ENCODE measurements at regions not wholly inside any gene's neighbourhood (a gene's known extent, or its start where the extent isn't known, plus 50 kb on each side); places are given as distances from the start of the nearest gene placed in this dataset.

DNA sequence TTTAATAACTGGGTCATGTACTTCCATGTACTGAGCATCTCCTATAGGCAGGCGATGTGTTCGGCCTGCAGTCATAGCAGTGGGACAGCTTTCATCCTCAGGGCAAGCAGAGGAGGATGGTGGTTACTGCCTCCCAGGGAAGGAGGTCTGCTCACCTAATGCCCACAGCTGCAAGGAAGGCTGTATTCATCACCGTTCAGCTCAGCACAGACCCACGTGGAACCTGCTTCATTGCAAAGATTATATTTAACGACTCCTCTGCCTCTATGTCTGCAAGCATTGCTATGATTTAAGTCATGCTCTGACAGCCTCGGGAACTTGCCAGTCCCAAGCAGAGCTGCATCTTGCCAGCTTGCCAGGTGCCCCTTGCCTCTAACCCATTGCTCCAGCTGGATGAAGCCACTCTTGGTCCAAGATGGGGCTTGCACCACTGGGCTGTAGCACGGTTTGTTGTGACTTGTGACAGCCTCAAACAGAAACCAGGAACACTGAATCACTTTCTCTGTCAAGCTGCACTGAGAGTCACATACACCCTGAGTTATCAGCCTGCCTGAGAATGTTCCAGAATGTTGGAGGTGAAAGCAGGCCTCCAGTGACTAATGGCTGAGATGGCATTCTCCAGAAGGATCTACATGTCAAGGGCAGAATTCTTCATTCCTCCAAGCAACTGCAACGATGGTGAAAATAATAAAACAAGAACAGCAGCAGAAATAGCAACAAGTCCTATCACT, 651.1 kb upstream of the ID2 start:
- DNase-seq: no peak

DNA sequence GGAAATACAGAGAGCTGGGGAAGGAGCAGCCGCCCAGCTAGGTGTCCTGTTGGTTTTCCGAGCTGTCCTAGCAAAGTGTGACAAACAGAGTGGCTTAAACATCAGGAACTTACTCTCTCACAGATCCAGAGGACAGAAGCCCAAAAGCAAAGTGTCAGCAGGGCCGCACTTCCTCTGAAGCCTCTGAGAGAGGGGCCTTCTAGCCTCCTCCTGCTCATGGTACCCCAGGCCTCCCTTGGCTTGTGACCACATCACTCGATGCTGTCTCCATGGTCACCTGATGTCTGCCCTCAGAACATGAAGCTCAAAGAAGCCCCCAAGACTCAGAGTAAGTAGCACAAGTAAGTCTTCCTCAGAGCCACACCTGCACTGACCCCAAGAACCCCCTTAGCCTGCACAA, 650.5 kb upstream of the ID2 start:
- no peak for DNase-seq

DNA sequence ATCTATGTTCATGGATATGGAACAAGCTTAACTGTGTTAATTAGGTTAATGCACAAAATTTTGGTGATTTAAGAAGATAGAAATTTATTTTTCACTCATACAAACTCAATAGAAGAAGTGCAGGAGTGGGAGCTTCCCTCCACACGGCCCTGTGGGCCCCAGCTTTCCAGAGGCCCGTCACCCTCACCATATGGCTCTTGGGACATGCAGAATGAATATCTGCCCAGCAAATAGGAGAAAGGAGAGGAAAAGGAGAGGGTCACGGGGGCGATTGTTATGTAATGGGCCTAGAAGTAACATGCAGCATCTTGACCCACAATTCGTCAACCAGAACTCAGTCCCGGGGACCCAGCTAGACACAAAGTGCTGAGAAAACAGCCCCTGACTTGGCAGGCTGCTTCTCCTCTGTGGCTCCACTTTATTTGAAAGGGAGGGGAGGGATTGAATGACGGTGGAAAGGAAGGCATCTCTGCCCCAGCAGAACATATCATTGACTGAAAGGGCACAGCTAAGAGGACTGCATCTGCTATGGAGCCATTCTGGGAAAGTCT, 648.2 kb upstream of the ID2 start:
- no peak for DNase-seq

DNA sequence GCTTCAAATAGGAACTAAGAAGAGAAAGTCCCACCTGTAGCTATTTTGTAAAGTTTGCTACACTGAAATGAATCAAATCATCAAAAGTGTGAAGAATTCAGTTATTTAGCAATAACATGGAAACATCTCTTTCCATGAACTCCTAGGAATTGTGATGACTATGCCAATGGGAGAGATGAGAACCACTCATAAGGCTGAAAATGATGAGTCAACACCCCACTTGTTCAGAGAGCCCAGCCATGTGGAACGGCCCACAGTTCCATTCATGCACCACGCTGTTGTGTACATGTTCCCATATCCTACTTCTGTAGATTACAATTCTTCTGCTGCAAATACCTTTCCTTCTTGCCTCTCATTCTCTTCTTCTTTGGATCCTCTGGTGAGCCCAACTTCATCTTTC, 645.5 kb upstream of the ID2 start:
- no peak for DNase-seq

DNA sequence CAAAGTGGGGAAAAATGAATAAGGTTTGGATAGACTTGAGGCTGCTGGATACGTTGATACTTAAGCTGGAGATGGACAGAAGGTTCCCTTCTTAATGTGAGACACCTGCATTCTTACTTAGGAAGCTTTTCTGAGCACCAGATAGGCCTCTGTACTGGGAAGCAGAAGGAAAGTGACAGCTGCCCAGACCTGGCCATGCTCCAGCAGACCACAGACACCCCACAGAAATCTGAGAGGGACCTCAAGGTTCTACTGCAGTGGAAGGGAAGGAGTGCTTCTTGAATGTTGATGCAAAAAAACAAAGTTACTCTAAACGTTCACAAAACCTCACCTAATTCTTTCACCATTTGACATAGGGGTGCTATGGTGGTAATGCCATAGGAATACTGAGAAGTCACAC, 642.1 kb upstream of the ID2 start:
- DNase-seq: no peak

DNA sequence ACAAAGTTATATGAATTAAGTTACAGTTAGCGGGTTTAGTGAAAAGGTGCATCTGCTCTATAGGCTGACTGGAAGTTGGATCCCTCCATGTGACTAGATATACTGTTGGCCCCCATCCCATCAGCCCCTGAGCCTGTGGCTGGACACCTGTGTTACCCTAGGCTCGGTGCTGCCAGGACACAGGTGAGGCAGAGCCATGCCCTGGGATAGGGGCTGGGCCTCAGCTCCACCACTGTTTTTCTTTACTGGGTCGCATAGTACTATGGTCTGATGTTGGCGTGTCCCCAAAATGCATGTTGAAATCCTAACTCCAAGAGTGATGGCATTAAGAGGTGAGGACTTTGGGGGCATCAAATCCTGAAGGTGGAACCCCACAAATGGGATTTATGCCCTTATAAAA, 638.6 kb upstream of the ID2 start:
- no peak for DNase-seq

DNA sequence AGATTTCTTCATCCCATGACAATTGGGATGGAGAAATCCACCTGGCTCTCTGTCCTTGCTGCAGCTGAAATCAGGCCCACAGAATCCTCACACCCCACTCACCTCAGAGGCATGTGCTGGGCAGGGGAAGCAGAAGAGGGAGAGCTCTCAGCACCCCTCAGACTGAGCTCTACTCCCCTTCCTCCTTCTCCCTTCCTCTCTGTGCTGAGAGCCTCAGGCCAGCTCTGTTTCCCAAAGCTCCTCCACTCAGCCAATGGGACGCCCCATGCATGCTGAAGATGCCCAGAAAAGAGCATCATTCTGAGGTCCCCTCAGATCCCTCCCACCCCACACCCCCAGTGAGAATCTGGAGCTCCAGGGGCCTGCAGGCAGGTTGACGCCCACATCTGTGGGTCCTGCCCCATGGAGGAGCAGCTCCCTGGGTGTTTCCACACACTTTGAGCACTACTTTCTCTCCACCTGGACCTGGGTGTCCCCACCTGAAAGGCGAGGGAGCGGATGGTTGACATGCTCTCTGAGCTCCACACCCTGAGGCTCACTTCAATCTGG, 637.7 kb upstream of the ID2 start:
- DNase-seq: no peak

DNA sequence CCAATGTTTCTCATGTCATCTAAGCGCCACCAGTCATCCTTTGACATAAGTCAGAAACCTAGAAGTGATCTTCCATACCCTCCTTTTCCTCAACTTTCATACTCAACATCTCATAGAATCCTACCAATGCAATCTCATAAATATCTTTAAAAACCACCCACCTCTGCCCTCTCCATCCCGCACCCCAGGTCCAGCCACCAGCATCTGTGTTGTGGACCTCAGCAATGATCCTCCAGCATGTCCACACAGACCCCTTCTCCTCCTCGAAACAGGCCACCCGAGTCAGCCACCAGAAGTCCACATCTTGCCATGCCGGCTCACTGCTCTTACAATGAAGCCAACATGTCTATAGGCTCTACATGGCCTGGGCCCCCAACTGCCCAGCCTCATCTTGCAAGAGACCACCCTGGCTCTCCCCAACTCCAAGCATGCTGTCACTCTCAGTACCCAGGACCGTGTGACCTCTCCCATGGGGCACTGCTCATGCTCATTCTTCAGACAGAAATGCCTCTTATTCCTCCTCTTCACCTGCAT, 636.7 kb upstream of the ID2 start:
- DNase-seq: no peak

DNA sequence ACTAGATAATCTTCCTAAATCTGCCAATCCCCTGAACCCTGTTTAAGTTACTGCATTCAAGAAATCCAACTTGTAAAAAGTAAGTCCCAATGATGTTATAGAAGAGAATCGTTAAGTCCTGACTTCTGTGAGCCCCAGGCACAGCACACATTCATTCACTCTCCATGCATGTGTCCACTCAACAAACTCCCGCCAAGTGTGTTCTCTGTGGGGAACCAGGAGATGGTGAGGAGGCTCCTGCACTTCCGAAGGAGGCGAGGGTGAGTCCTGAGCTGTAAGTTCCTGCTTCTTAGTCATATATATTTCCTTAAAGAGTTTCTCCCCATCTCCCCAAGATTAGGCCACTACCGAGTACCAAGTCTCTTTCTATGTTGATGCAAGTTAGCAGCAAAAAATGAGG, 635.0 kb upstream of the ID2 start:
- no peak for DNase-seq

DNA sequence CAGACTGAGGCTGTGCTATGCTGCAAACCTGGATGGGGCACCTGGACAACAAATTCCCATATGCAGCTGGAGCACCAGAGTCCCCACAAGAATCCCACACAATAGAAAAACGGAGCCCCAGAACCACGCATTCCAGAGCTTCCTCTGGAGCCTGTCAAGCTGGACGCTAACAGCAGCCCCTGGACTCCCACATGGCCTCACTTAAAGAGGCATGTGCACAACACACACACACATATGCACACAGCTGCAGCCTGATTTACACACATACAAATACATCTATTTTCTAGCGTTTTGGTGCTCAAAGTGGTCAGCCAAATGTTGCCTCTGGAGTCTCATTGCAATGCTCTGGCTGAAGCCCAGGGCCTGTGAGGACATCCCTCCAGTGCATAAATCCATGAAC, 632.7 kb upstream of the ID2 start:
- no peak for DNase-seq

DNA sequence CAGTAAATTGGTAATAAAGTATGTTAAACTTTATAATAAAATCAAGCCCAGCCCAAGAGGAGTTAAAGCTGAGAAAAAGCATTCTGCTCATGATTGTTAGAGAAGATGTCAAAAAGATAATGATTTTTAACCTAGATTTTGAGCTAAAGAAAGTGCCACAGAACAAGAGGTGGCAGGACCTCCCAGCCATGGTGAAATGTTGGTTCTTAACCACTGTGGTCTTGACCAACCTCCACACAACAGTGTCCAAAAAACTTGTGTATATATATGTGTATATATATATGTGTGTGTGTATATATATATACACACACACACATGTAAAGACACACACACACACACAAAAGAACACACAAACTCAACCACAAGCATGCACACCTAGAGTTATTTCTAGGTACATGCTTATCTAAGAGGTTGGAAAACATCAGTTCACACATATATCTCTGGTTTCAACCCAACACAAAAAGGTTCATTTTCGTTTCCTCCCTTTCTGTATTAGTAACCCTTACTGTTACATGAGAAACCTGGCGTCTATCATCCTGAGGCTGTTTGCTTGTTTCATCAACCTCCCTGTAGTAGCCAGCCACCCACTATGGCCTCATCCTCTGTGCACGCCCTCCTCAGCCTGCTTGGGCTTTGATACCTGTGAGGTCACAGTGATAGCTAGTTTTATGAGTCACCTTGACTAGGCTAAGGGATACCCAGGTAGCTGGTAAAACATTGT, 631.8 kb upstream of the ID2 start:
- no peak for DNase-seq

DNA sequence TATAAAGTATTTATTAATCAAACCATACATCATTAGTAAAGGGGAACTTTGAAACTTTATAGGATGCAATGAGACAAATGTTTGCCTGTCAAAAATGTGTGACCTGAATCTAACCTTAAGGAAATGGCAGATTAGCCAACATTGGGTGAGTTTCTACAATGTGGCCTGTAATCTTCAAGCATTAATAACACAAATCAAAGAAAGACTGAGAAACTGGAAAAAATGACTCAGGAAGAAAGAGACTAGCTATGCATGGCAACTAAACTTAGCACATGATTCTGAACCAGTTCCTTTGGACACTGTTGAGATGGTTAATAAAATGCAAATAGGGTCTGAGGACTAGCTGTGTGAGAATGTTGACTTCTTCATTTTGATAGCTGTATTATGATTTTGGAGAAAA, 628.6 kb upstream of the ID2 start:
- no peak for DNase-seq

DNA sequence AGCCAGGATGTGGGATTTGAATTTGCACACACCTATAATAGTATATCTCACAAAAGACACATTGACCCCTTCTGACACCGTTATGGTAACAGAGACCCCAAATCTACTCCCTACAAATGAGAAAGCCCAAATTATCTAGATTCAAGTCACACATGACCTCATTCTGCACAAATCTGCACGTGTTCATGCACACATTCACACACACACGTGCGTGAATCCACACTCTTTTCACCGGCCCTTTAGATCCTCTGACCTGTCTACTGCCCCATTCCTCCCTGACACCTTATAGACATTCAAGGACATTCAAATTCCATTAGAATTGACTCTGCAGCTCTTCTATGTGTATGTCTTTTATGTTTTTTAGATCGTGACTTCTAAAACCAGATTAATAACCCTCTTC, 627.8 kb upstream of the ID2 start:
- DNase-seq: no peak

DNA sequence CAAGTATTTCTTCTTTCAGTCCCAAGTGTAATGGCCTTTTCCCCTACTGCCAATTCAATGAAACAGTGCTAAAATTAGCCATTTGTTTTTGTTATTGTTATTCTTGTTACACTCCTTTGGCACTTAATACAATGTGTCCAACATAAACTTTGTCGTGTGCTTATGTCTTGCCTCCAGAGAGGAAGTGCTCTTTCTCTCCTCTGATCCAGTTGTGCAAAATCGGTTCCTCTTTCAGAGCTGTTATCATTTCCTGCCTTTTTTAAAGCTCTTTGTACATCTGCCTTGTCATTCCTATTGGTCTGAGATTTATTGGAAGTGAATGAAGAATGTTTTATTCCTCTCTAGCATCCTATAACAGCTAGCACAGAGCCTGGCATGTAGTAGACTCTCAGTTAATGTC, 623.2 kb upstream of the ID2 start:
- DNase-seq: no peak

DNA sequence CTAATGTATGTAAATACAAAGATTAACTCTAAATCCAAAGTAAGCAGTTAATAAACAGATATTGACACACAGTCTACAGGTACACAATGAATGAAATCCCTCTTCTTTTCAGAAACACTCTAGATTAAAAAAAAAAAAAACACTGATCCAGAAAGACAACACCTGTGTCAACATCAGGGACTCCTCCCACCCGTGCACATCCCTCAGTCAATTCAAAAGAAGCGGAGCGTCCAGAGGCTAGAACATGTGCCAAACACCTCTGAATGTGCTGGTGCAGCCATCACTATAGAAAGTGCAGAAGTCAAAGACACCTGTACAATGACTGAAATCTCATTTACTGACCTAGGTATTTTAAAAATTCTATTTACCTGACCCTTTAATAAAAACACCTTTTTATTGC, 622.6 kb upstream of the ID2 start:
- DNase-seq: no peak

DNA sequence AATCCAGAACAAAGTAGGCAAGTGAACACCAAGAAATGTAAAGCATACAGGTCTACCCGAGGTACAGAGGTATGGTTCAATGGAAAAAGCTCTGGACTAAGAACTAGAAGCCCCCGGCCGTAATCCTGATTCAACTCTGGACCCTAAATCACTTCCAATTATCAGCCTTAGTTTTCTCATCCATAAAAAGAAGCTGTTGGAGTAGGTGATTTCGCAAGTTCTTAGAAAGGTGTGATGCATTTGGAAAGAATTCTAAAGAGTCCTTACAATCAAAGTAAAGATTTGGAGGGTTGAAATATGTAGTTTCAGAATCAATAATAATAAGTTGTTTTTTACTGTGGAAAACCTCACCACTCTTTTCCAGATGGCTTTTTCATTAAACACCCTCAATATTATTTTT, 622.1 kb upstream of the ID2 start:
- DNase-seq: no peak

DNA sequence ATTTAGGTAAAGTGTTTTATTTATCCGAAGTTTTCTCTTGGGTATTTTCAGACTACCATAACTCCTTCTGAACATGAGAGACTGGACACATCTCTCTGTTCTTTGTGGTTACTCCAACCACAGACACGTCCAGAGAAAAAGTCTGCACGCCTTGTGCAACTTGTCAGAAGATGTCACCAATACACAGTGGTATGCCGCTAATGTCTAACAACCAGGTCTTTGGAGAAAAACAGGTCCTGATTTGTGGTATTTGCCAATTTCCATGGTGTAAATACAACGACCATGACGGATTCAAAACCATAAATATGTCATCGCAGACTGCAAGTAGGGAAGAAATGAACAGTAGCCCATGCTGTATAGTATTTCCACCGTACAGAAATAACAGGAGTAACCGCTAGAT, 620.6 kb upstream of the ID2 start:
- no peak for DNase-seq

DNA sequence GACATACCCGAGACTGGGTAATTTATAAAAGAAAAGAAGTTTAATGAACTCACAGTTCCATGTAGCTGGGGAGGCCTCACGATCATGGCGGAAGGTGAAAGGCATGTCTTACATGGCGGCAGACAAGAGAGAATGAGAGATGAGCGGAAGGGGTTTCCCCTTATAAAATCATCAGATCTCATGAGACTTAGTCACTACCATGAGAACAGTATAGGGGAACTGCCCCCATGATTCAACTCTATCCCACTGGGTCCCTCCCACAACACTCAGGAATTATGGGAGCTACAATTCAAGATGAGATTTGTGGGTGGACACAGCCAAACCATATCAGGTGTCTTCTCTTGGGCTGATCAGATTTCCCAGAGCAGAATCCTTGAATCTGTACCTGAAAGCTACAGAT, 617.3 kb upstream of the ID2 start:
- DNase-seq: no peak

DNA sequence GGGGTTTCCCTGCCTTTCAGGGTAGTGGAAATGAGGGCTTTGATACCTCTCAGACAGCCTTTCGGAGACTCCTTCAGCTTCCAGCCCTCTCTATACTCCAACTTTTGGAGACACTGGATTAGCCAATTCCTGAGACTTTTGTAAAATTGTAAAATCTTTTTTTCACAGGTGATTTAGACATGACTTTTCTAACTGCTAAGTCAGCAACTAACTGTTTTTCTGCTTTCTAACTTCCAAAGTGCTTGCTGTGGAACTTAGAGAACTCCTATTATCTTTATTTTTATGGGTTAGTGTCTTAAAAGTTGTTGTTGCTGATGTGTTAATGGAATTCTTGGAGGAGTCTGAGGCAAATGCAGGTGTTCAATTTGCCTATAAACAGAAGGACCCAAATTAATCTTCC, 616.7 kb upstream of the ID2 start:
- DNase-seq: no peak

DNA sequence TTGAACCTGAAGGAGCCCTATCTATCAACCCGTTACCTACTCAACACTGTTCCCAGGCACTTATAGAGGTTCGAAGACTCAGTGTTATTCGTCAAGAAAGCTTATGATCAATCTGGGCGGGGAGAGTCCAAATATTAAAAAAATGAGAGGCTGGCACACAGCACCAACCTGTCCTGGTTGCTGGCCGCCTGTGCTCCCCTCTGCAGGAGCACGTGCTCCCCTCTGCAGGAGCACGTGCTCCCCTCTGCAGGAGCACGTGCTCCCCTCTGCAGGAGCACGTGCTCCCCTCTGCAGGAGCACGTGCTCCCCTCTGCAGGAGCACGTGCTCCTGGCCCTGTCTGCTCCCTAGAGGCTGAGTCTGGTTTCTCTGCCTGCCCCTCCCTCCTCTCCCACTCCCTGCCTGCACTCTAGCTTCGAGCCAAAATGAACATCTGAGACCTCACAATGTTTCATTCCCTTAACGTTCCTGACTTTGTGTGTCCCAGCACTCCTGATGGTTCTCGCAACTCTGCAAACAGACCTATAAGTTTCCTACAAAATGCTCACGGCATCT, 614.0 kb upstream of the ID2 start:
- no peak for DNase-seq

DNA sequence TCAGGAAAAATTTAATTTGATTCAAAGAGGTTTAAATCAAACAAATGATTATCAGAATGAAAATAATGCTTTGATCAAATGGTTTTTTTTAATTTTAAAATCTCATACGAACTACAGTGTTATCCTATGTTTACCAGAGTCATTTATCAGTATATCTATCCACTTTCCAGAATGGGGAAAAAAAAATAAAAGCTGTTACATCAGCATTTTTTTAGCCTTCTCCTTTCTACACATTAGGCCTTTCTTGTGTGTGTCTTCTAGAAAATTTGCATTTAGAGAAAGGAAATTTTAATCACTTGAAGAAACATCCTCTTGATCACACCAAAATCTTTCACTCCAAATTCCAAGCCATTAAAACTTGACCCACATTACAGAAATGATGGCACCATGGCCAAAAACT, 608.9 kb upstream of the ID2 start:
- no peak for DNase-seq

DNA sequence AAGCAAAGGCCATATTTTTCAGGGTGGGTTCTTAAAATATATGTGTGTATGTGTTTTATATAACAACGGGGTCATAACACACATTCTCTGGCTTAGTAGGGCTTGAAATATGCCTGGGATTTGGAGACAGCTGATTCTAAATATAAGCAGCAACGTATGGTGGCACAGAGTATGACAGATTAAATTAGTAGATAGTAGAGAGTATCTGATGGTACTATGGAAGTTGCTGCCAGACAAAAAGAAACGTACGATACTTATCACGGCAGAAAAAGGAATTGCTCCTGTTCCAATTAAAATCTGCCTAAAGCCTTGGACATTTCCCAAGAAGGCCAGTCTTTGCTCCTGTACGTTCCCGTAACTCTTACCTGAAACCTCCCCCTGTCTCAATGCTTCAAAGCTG, 607.9 kb upstream of the ID2 start:
- DNase-seq: no peak

DNA sequence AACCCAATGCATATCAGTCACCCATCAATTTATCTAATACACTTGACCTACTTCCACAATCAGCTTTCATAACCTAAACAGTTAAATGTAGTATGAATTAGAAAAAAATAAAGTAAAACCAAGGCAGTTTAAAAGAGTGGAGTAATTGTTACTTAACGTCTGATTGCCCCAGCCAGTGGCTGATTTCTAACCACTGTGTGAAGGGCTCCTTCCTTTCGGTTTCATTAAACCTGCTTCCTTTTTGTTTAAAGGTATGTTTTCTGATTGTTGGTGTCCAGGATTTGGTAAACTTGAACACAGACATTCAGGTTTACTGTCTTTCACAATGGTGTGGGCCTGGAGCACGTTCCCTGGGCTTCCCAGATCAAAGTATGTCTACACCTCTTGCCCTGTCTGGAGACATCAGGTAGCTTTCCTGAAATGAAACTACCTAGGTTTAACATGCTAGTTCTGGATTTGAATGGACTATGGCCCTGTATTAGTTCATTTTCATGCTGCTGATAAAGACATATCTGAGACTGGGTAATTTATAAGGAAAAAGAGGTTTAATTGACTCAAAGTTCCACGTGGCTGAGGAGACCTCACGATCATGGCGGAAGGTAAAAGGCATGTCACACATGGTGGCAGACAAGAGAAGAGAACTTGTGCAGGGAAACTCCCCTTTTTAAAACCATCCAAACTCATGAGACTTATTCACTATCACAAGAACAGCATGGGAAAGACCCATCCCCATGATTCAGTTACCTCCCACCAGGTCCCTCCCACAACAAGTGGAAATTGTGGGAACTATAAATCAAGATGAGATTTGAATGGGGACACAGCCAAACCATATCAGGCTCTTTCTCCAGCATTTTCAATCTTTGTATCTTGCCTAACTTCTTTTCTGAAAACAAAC, 605.2 kb upstream of the ID2 start:
- DNase-seq: no peak
